ENCODE measurements at regions not wholly inside any gene's neighbourhood (a gene's known extent, or its start where the extent isn't known, plus 50 kb on each side); places are given as distances from the start of the nearest gene placed in this dataset.
"Not testable (repeated sequence)": the region's sequence is repeated elsewhere in the genome, so short reads cannot be mapped to it uniquely, and the experiment has no call there.

DNA sequence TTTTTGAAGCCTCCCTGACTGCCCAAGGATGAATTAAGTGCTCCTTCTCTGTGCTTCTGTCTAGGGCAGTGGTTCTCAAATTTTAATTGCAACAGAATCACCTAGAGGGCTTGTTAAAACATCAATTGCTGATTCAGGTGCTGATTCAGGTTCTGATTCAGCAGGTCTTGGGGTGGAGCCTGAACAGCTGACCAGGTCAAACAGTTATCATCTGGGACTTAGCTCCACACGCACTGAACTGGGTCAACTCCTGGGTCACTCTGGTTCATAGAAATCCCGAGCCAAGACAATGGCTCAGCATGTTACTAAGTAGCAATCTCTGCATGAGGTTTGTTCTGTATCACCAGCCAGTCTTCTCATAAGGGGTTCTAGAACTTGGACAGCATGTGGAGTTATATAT is 192.3 kb downstream of the GJA1 start:
- TF ChIP-seq, protein P1, sequence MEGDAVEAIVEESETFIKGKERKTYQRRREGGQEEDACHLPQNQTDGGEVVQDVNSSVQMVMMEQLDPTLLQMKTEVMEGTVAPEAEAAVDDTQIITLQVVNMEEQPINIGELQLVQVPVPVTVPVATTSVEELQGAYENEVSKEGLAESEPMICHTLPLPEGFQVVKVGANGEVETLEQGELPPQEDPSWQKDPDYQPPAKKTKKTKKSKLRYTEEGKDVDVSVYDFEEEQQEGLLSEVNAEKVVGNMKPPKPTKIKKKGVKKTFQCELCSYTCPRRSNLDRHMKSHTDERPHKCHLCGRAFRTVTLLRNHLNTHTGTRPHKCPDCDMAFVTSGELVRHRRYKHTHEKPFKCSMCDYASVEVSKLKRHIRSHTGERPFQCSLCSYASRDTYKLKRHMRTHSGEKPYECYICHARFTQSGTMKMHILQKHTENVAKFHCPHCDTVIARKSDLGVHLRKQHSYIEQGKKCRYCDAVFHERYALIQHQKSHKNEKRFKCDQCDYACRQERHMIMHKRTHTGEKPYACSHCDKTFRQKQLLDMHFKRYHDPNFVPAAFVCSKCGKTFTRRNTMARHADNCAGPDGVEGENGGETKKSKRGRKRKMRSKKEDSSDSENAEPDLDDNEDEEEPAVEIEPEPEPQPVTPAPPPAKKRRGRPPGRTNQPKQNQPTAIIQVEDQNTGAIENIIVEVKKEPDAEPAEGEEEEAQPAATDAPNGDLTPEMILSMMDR (IDR thresholded peaks at IDR 0.05; ENCODE audit: unreplicated experiment in 3 of 3), result no peak
- Mint-ChIP-seq H3K27ac (no peak overlapping the region), H3K36me3 (ENCODE audit: low read depth) (peaks cover 4% of the 10 kb centered on the region), H3K27me3 (ENCODE audit: low read depth) (no peaks in the 10 kb centered on the region), H3K4me1 (no peaks in the 10 kb centered on the region), H3K4me3 (no peak overlapping the region), H3K9me3 (peaks cover 37% of the 10 kb centered on the region)

DNA sequence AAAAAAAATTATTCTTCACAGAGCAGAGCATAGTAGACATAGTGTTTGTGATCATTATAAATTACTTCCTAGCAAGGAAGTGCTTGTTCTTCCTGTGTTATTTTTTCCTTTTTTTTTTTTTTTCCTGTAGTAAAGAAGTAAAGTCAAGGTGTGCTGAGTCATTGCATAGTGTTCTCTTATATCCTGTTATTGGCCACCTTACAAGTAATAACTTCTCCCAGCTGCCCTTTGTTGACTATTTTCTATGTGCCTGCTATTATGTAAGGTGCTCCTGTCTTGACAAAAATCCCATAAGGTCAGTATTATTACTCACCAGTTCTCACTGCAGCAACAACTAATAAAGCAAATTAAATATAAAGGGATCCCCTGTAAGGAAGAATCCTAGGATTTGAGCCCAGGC is 195.3 kb downstream of the GJA1 start:
- H3K4me3 Mint-ChIP-seq, result no peak overlapping the region
- peaks cover 8% of the 10 kb centered on the region for H3K36me3 Mint-ChIP-seq (ENCODE audit: low read depth)
- no peaks in the 10 kb centered on the region for H3K4me1 Mint-ChIP-seq
- no peak overlapping the region for H3K27ac Mint-ChIP-seq
- no peaks in the 10 kb centered on the region for H3K27me3 Mint-ChIP-seq (ENCODE audit: low read depth)
- TF ChIP-seq, protein P1 (IDR thresholded peaks at IDR 0.05; ENCODE audit: unreplicated experiment in 3 of 3), result no peak
- peaks cover 36% of the 10 kb centered on the region for H3K9me3 Mint-ChIP-seq

- H3K27ac Mint-ChIP-seq; H3K27me3 Mint-ChIP-seq (ENCODE audit: low read depth); H3K4me3 Mint-ChIP-seq; H3K4me1 Mint-ChIP-seq: not testable (repeated sequence)
- Mint-ChIP-seq H3K36me3 (ENCODE audit: low read depth) (peaks cover 12% of the 10 kb centered on the region), H3K9me3 (peaks cover 40% of the 10 kb centered on the region)
Measured at GRCh38 chr6:121631752-121632151, 196.3 kb downstream of the GJA1 start.

- Mint-ChIP-seq H3K27ac (no peak overlapping the region), H3K4me3 (no peak overlapping the region), H3K9me3 (peaks cover 42% of the 10 kb centered on the region), H3K36me3 (ENCODE audit: low read depth) (peaks cover 12% of the 10 kb centered on the region), H3K27me3 (ENCODE audit: low read depth) (no peaks in the 10 kb centered on the region), H3K4me1 (no peaks in the 10 kb centered on the region)
- TF ChIP-seq, protein P1 (IDR thresholded peaks at IDR 0.05; ENCODE audit: unreplicated experiment in 3 of 3), result no peak
Measured at GRCh38 chr6:121633309-121633708, 197.9 kb downstream of the GJA1 start.

DNA sequence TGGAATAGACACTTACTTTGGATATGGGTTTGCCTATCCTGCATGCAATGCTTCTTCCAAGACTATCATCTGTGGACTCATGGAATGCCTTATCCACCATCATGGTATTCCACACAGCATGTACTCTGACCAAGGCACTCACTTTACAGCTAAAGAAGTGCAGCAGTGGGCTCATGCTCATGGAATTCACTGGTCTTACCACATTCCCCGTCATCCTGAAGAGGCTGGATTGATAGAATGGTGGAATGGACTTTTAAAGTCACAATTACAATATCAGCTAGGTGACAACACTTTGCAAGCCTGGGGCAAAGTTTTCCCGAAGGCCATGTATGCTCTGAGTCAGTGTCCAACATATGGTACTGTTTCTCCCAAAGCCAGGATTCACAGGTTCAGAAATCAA is 199.1 kb downstream of the GJA1 start:
- H3K4me3 Mint-ChIP-seq; H3K4me1 Mint-ChIP-seq; H3K27me3 Mint-ChIP-seq (ENCODE audit: low read depth); H3K27ac Mint-ChIP-seq: not testable (repeated sequence)
- peaks cover 42% of the 10 kb centered on the region for H3K9me3 Mint-ChIP-seq
- peaks cover 12% of the 10 kb centered on the region for H3K36me3 Mint-ChIP-seq (ENCODE audit: low read depth)

DNA sequence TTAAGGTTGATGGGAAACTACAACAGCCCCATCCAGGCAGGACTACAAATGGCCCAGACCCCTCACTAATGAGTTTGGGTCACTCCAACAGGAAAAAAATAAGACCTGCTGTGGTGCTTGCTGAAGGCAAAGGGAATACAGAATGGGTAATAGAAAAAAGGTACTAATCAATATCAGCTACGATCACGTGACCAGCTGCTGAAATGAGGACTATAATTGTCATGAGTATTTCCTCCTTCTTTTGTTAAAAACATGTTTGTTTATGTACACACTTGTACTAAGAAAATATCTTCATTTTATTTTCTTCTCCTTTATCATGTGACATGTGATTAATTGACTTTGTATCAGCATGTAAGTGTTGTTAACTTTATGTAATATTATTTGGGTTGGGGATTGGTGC is 199.9 kb downstream of the GJA1 start:
- peaks cover 42% of the 10 kb centered on the region for H3K9me3 Mint-ChIP-seq
- H3K36me3 Mint-ChIP-seq (ENCODE audit: low read depth), result peaks cover 12% of the 10 kb centered on the region
- H3K4me3 Mint-ChIP-seq, result no peak overlapping the region
- H3K4me1 Mint-ChIP-seq, result no peaks in the 10 kb centered on the region
- no peaks in the 10 kb centered on the region for H3K27me3 Mint-ChIP-seq (ENCODE audit: low read depth)
- H3K27ac Mint-ChIP-seq, result no peak overlapping the region
- TF ChIP-seq, protein P1 (IDR thresholded peaks at IDR 0.05; ENCODE audit: unreplicated experiment in 3 of 3), result no peak

GRCh38 chr6:121636217-121636616 is 200.8 kb downstream of the GJA1 start:
- peaks cover 12% of the 10 kb centered on the region for H3K36me3 Mint-ChIP-seq (ENCODE audit: low read depth)
- not testable (repeated sequence) for H3K4me1 Mint-ChIP-seq; H3K4me3 Mint-ChIP-seq; H3K27me3 Mint-ChIP-seq (ENCODE audit: low read depth); H3K27ac Mint-ChIP-seq
- H3K9me3 Mint-ChIP-seq, result peaks cover 34% of the 10 kb centered on the region

DNA sequence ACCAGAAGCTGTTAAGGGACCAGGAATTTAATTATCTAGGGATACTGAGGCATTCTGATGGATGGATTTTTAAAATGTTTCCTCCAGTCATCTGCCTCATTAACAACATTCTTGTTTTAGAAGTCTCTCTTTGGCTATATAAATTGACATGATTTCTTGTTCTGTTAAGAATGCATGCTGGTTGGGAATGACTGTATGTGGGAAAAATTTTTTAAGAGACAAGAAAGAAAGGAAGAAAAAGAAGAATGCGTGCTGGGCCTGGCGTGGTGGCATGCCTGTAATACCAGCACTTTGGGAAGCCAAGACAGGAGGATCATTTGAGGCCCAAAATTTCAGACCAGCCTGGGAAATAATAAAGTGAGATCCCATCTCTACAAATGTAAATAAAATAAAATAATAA is 203.6 kb downstream of the GJA1 start:
- Mint-ChIP-seq H3K4me1 (no peaks in the 10 kb centered on the region), H3K4me3 (no peak overlapping the region), H3K9me3 (peaks cover 29% of the 10 kb centered on the region), H3K27me3 (ENCODE audit: low read depth) (no peaks in the 10 kb centered on the region), H3K27ac (no peak overlapping the region), H3K36me3 (ENCODE audit: low read depth) (peaks cover 9% of the 10 kb centered on the region)
- TF ChIP-seq, protein P1 (IDR thresholded peaks at IDR 0.05; ENCODE audit: unreplicated experiment in 3 of 3), result no peak

Data from nephron (organoid).